ENCODE measurements at regions not wholly inside any gene's neighbourhood (a gene's known extent, or its start where the extent isn't known, plus 50 kb on each side); places are given as distances from the start of the nearest gene placed in this dataset.

- no peak for TF ChIP-seq CTCF (IDR thresholded peaks at IDR 0.05)
- TF ChIP-seq EP300 (IDR thresholded peaks at IDR 0.05): no peak
These were observed 104.9 kb upstream of the SLC22A23 start for GRCh38 chr6:3561725-3562124.
